ENCODE measurements at regions not wholly inside any gene's neighbourhood (a gene's known extent, or its start where the extent isn't known, plus 50 kb on each side); places are given as distances from the start of the nearest gene placed in this dataset.

GRCh38 chr17:79362772-79363305 is 248.0 kb downstream of the RBFOX3 start:
- ChIA-PET CTCF (no interaction called here), POLR2A (no interaction called here)
- Histone ChIP-seq H3K4me3 (ENCODE audit: low read depth, low read length) (no peak overlapping the region), H3K27me3 (ENCODE audit: control insufficient read depth, insufficient read depth, low read length) (peaks cover 5% of the 10 kb centered on the region; the same call in 1 of the 2 replicates), H3K36me3 (ENCODE audit: control insufficient read depth, insufficient read depth, low read length) (no peaks in the 10 kb centered on the region)
- DNase-seq (ENCODE audit: low read depth), result no peak
- TF ChIP-seq CTCF (IDR thresholded peaks at IDR 0.05; ENCODE audit: insufficient read depth, low read depth, low read length), result no peak

- no peaks in the 10 kb centered on the region for H3K36me3 ChIP-seq (ENCODE audit: control insufficient read depth, insufficient read depth, low read length)
- POLR2A ChIA-PET, result no interaction called here
- CTCF ChIA-PET, result no interaction called here
These were observed 248.7 kb downstream of the RBFOX3 start for GRCh38 chr17:79361873-79362771.

GRCh38 chr17:79361221-79361734 is 249.6 kb downstream of the RBFOX3 start:
- ChIA-PET CTCF (no interaction called here), POLR2A (no interaction called here)
- no peak for DNase-seq (ENCODE audit: low read depth)
- Histone ChIP-seq H3K36me3 (ENCODE audit: control insufficient read depth, insufficient read depth, low read length) (no peaks in the 10 kb centered on the region), H3K4me3 (ENCODE audit: low read depth, low read length) (no peak overlapping the region), H3K27me3 (ENCODE audit: control insufficient read depth, insufficient read depth, low read length) (peaks cover 5% of the 10 kb centered on the region; the same call in 1 of the 2 replicates)
- no peak for TF ChIP-seq CTCF (IDR thresholded peaks at IDR 0.05; ENCODE audit: insufficient read depth, low read depth, low read length)

More at GRCh38 chr17:79361873-79362771, 248.7 kb downstream of the RBFOX3 start:
- no peak for TF ChIP-seq CTCF (IDR thresholded peaks at IDR 0.05; ENCODE audit: insufficient read depth, low read depth, low read length)
- H3K27me3 ChIP-seq (ENCODE audit: control insufficient read depth, insufficient read depth, low read length), result peaks cover 5% of the 10 kb centered on the region; the same call in 1 of the 2 replicates
- no peak overlapping the region for H3K4me3 ChIP-seq (ENCODE audit: low read depth, low read length)
- DNase-seq (ENCODE audit: low read depth), result no peak

GRCh38 chr17:79360196-79360595 is 250.7 kb downstream of the RBFOX3 start:
- peaks cover 5% of the 10 kb centered on the region for H3K27me3 ChIP-seq (ENCODE audit: control insufficient read depth, insufficient read depth, low read length)
- CTCF ChIA-PET, result no interaction called here

More at GRCh38 chr17:79360196-79360595, 250.7 kb downstream of the RBFOX3 start:
- Histone ChIP-seq H3K4me3 (ENCODE audit: low read depth, low read length) (no peak overlapping the region), H3K36me3 (ENCODE audit: control insufficient read depth, insufficient read depth, low read length) (no peaks in the 10 kb centered on the region)
- no peak for TF ChIP-seq CTCF (IDR thresholded peaks at IDR 0.05; ENCODE audit: insufficient read depth, low read depth, low read length)
- DNase-seq (ENCODE audit: low read depth), result no peak
- POLR2A ChIA-PET, result no interaction called here

Measured in BJ (cell line).